SU-DHL-6 (cell line): ENCODE measurements at regions not wholly inside any gene's neighbourhood (a gene's known extent, or its start where the extent isn't known, plus 50 kb on each side); places are given as distances from the start of the nearest gene placed in this dataset.

ENCODE experiments used
- EZH2phosphoT487 ChIP-seq: fragments of 200-600 bp; sonication (generic), shearing (Covaris generic); conservative IDR thresholded peaks from 2 replicates; pipeline ENCODE4 v1.6.1; 2018; ENCODE audit warnings: mild to moderate bottlenecking, antibody characterized with exemption, low read length, moderate library complexity, mixed read lengths
- TF ChIP-seq, protein P1 (sequence below): fragments of 200-600 bp; sonication (generic); IDR thresholded peaks from one replicate; pipeline ENCODE4 v1.5.1; 2017; ENCODE audit warnings: antibody characterized with exemption, mild to moderate bottlenecking, low read length, moderate library complexity; ENCODE audit not compliant: insufficient read depth, poor library complexity, severe bottlenecking

DNA sequence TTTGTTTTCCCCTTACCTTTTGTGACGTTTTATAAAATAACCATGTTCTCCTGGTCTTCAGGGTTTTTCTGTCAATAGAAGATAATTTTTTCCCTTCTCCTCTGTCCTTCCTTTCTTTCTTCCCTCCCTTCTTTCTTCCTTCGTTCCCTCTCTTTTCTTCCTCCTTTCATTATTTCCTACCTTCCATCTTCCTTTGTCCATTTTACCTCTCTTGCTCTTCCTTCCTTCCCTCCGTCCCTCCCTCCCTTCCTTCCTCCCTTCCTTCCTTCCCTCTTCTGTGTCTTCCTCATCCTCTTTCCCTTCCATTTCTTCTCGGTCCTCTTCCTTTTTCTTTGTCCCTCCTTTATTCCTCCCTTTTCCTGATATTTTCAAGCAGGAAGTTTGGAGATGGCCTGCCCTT is 128.2 kb downstream of the TEX36 start:
- TF ChIP-seq, protein P1, sequence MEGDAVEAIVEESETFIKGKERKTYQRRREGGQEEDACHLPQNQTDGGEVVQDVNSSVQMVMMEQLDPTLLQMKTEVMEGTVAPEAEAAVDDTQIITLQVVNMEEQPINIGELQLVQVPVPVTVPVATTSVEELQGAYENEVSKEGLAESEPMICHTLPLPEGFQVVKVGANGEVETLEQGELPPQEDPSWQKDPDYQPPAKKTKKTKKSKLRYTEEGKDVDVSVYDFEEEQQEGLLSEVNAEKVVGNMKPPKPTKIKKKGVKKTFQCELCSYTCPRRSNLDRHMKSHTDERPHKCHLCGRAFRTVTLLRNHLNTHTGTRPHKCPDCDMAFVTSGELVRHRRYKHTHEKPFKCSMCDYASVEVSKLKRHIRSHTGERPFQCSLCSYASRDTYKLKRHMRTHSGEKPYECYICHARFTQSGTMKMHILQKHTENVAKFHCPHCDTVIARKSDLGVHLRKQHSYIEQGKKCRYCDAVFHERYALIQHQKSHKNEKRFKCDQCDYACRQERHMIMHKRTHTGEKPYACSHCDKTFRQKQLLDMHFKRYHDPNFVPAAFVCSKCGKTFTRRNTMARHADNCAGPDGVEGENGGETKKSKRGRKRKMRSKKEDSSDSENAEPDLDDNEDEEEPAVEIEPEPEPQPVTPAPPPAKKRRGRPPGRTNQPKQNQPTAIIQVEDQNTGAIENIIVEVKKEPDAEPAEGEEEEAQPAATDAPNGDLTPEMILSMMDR: no peak
- no peak for TF ChIP-seq EZH2phosphoT487
